ENCODE measurements at regions not wholly inside any gene's neighbourhood (a gene's known extent, or its start where the extent isn't known, plus 50 kb on each side); places are given as distances from the start of the nearest gene placed in this dataset.

- no peaks in the 10 kb centered on the region for H3K36me3 ChIP-seq (ENCODE audit: control insufficient read depth in 4 of 4, insufficient read depth in 3 of 4, low read depth in 1 of 4, low read length in 3 of 4)
- H3K27me3 ChIP-seq (ENCODE audit: control insufficient read depth in 4 of 4, insufficient read depth in 4 of 4, low read length in 3 of 4) = peaks cover 0 to 2% (median under 1%) of the 10 kb centered on the region in 4 donors
- no peak overlapping the region for H3K9ac ChIP-seq (ENCODE audit: low read depth in 1 of 2, low read length in 2 of 2)
- 62% methylated on average over 6 of the region's 6 CpGs for WGBS
- H3K4me1 ChIP-seq (ENCODE audit: control insufficient read depth in 4 of 4, insufficient read depth in 4 of 4, low read length in 3 of 4) = no peaks in the 10 kb centered on the region
- no peaks in the 10 kb centered on the region for H3K9me3 ChIP-seq (ENCODE audit: control insufficient read depth in 4 of 4, low read length in 3 of 4)
- TF ChIP-seq ATF3 (IDR thresholded peaks at IDR 0.05) (no peak), FOXA1 (IDR thresholded peaks at IDR 0.05) (no peak), NR2F2 (IDR thresholded peaks at IDR 0.05) (no peak), ZBTB33 (IDR thresholded peaks at IDR 0.05) (no peak), MAX (IDR thresholded peaks at IDR 0.05) (no peak), RXRA (IDR thresholded peaks at IDR 0.05) (no peak), TAF1 (conservative IDR thresholded peaks at IDR 0.05) (no peak), FOXA2 (IDR thresholded peaks at IDR 0.05) (no peak), CTCF (IDR thresholded peaks at IDR 0.05; ENCODE audit: low read depth, low read length, missing input control) (no peak), HNF4A (conservative IDR thresholded peaks at IDR 0.05) (no peak)
- no peak overlapping the region for H3K4me3 ChIP-seq (ENCODE audit: low read depth in 1 of 3, low read length in 3 of 3)
- DNase-seq (ENCODE audit: low spot score) = no peak
- no peak overlapping the region for H3K27ac ChIP-seq (ENCODE audit: low read depth in 1 of 2, low read length in 2 of 2)
Observed at GRCh38 chr2:40558761-40559160, 106.9 kb upstream of the SLC8A1 start.

GRCh38 chr2:40559175-40559574, 107.3 kb upstream of the SLC8A1 start:
- TF ChIP-seq FOXA1 (IDR thresholded peaks at IDR 0.05) (no peak), MAX (IDR thresholded peaks at IDR 0.05) (no peak), REST (IDR thresholded peaks at IDR 0.05) (no peak), ZBTB33 (IDR thresholded peaks at IDR 0.05) (no peak), TAF1 (conservative IDR thresholded peaks at IDR 0.05) (no peak), CTCF (IDR thresholded peaks at IDR 0.05; ENCODE audit: low read depth, low read length, missing input control) (no peak), RXRA (IDR thresholded peaks at IDR 0.05) (no peak), HNF4A (conservative IDR thresholded peaks at IDR 0.05) (no peak), GABPA (IDR thresholded peaks at IDR 0.05 in 1 of 2, conservative IDR thresholded peaks at IDR 0.05 in 1 of 2) (no peak), RAD21 (IDR thresholded peaks at IDR 0.05) (no peak)
- no peak overlapping the region for H3K27ac ChIP-seq (ENCODE audit: low read depth in 1 of 2, low read length in 2 of 2)
- 87% methylated on average over 2 of the region's 2 CpGs for WGBS
- H3K27me3 ChIP-seq (ENCODE audit: control insufficient read depth in 4 of 4, insufficient read depth in 4 of 4, low read length in 3 of 4) = peaks cover 0 to 2% (median 0%) of the 10 kb centered on the region in 4 donors
- no peak overlapping the region for H3K9ac ChIP-seq (ENCODE audit: low read depth in 1 of 2, low read length in 2 of 2)
- no peaks in the 10 kb centered on the region for H3K4me1 ChIP-seq (ENCODE audit: control insufficient read depth in 4 of 4, insufficient read depth in 4 of 4, low read length in 3 of 4)
- no peaks in the 10 kb centered on the region for H3K9me3 ChIP-seq (ENCODE audit: control insufficient read depth in 4 of 4, low read length in 3 of 4)
- H3K36me3 ChIP-seq (ENCODE audit: control insufficient read depth in 4 of 4, insufficient read depth in 3 of 4, low read depth in 1 of 4, low read length in 3 of 4) = no peaks in the 10 kb centered on the region
- H3K4me3 ChIP-seq (ENCODE audit: low read depth in 1 of 3, low read length in 3 of 3) = no peak overlapping the region
- DNase-seq (ENCODE audit: low spot score) = no peak
